HG03460 (cell line): ENCODE measurements at regions not wholly inside any gene's neighbourhood (a gene's known extent, or its start where the extent isn't known, plus 50 kb on each side); places are given as distances from the start of the nearest gene placed in this dataset.

Experiments used
- ATAC-seq: cut with Tn5 transposase; IDR thresholded peaks from one replicate; pipeline ENCODE4 v1.9.1; 2021; ENCODE audit not compliant: unreplicated experiment

DNA sequence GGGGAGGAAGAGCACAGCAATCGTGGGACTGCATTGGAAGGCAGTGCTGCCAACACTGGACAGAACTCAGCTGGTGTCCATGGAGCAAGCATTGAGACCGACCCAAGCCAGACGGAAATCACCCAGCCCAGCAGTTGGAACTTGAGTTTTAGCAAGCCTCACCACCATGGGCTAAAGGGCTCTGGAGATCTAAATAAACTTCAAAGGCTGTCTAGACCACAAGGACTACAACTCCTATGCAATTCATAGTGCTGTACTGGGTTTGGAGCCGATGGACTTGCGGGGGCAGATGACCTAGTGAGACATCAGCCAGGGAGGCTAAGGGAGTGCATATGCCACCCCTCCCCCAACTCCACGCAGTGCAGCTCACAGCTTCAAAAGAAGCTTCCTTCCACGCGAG lies 243.6 kb upstream of the SLC39A10 start:
- no peak for ATAC-seq

- ATAC-seq = no peak
These were observed 245.8 kb upstream of the SLC39A10 start for GRCh38 chr2:195411219-195411687.

GRCh38 chr2:195410074-195410671 lies 246.9 kb upstream of the SLC39A10 start:
- ATAC-seq = peak; percentile 52

GRCh38 chr2:195408811-195409210 lies 248.2 kb upstream of the SLC39A10 start:
- ATAC-seq = no peak

DNA sequence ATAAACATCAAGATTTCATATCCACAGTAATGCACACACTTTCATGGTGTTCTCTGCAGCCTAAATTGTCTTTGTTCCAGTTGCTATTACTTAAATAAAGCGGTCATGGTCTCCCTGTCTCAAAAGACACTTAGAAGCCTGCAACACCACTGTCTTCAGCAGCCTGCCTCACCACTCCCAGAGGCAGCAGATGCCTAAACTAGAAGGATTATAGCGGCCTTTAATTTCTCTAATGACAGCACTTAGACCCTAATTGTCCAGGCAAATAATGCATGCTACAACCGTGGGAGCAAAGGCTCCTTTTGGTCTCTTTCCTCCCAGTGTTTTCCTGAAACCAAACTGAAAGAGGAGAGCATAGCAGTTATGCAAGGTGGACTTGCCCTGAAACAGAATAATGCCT lies 248.8 kb upstream of the SLC39A10 start:
- ATAC-seq = no peak

GRCh38 chr2:195407783-195408182 lies 249.2 kb upstream of the SLC39A10 start:
- no peak for ATAC-seq

GRCh38 chr2:195406886-195407603 lies 250.0 kb upstream of the SLC39A10 start:
- no peak for ATAC-seq

DNA sequence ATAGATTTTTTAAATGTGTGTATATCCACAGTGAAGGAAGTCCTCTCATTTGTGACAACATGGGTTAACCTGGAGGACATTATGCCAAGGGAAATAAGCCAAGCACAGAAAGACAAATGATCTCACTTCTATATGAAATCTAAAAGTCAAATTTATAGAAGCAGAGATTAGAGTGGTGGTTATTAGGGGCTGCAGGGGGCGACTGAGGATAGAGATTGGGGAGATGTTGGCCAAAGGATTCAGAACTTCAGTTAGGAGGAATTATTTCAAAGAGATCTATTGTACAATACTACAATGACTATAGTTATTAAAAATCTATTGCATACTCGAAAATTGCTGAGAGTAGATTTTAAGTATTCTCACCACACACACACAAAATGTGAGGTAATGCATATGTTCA lies 252.4 kb upstream of the SLC39A10 start:
- no peak for ATAC-seq

DNA sequence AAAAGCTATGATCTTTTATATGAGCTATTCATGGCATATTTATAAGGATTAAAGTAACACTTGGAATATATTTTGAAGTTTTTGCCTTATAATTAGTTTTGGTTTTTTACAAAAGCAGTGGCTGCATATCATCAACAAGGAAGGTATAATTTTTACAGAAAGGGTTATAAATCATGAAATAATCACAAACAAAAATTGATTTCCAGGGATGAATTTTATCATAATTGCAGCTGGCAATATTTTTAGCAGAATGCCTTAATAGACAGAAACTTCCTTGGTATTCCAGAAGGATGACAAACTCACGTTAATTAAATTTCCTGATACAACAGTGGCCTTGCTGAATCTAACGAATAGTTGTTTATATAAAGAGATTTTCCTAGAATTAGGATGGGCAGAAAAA lies 260.5 kb upstream of the SLC39A10 start:
- ATAC-seq = no peak

DNA sequence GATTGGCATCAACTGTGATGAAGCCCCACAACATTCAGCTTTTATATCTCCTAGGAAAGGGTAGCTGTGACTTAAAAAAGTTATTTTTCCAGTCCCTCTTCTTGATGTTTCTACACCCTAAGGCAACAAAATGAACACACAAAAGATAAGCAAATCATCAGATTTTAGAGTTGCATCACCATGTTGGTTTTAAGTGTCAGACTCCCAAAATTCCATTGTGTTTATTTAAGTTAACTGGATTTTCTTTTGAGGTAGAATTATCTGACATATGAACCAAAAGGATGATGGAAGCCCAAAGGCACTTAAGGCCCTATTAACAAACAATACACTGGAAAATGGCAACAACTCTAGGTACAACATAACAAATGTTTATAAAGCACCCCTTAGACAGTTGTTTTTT lies 261.7 kb upstream of the SLC39A10 start:
- no peak for ATAC-seq

DNA sequence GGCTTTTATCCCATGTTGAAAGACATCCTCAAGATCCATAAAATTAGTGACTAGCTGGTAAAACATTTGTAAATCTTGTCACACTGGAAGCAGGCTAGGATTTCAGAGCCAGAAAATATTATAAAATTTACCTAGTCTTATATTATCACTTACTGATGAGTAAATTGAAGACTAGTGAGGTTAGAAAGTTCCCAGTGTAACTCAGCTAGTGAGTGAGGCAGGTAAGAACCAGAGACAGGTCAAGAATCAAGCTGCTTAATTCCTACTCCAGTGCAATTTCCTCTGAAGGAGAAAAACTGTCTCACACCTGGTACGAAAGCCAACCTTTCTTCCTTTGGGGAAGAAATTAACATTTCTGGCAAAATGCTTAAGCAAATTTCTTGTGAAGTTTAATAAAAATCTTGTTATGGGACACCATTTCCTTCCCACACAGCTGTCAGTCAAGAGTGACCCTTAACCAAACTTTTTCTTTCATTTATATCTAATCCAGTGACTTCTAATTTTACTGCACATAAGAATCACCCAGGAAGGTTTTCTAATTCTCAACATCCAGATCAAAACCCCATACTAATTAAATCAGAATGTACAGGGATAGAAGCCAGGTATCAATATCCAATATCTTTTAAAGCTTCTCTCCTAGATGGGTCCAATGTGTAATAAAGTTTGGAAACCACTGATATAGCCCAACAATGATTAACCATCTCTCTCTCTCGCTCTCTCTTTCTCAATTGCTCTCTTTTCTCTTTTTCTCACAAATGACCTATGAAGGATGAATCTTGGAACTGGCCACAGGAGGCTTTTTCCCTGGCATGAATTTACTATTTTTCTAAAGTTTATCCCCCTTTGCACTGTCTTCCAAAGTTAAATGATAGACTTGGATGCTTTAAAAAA lies 264.3 kb upstream of the SLC39A10 start:
- ATAC-seq = peak; percentile 50

DNA sequence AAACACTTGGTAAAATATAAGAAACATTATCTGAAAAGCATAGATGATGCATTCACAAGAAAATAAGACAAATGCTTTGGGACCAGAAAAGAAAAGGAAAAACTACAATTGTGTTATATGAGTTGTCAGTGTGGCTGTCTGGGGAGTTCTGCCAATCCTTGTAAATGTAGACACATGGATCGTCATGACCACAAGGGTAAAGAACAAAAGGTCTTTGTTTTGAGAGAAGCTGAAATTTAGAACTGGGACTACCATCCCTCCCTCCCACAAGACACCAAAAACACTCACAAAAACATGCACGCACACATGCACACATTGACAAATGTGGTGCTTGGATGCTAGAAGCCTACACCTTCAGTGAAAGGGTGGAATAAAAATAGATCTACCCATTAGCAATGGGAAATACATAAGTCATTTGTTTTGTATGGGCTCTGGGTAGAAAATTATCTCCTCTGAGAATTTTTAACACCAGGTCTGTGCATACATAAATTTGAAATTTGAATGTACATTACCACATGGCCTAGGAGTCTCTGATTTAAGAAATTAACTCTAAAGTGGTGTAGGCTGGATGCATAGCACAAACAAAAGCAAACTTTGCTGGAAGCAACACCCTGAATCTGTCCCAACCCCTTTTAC lies 266.2 kb upstream of the SLC39A10 start:
- no peak for ATAC-seq

- ATAC-seq = no peak
These were observed 269.0 kb upstream of the SLC39A10 start for GRCh38 chr2:195388028-195388427.

- no peak for ATAC-seq
These were observed 274.8 kb upstream of the SLC39A10 start for GRCh38 chr2:195382186-195382585.

GRCh38 chr2:195370167-195370943 lies 286.7 kb upstream of the SLC39A10 start:
- no peak for ATAC-seq

- no peak for ATAC-seq
These were observed 287.8 kb upstream of the SLC39A10 start for GRCh38 chr2:195369218-195369587.

DNA sequence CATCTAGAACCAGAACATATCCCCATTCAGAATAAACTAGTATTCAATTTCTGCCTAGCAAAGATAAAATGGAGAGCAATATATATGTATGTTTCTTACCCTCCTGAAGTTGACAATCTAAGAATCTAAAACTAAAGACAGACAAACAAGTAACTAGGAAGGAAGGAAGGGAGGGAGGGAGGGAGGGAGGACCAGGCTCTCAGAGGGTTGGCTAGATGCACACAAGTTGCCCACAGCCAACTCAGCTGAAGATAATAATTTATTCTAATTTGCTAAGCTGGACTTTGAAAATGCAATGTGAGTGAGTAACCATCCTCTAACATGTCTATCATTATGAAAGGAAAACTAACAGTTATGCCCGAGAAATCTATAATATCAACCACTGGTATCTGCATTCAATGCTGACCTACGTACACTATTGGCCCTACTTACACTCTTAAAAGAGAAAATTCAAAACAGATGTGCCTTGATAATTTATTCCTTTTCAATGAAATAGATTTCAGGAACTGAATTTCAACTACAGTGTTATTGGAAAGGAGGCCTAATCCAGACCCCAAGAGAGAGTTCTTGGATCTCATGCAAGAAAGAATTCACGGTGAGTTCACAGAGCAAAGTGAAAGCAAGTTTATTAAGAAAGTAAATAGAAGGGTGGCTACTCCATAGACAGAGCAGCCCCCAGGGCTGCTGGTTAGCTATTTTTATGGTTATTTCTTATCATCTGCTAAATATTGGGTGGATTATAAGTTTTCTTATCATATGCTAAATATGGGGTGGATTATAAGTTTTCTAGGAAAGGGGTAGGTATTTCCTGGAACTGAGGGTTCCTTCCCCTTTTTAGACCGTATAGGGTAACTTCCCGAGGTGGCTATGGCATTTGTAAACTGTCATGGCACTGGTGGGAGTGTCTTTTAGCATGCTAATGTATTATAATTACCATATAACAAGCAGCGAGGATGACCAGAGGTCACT lies 288.5 kb upstream of the SLC39A10 start:
- no peak for ATAC-seq

DNA sequence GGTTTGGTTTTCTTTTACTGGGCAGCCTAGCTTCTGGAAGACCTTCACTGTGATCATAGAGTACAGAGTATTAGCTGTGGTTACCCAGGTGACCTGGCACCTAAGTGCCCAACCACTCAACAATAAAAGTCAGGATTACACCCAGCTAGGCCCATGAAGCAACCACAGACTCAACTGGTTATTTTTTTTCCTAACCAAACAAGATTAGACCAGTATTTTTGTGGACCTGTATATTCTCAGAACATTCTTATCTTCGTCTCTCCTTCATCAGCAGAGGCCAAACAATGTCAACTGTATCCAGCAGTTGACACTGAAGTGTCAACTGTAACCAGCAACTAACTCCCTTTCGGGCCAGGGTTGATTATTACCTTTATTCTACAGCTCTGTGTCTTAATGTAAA lies 289.2 kb upstream of the SLC39A10 start:
- no peak for ATAC-seq
